Cardiac septum (tissue), 1 donor: ENCODE measurements at regions not wholly inside any gene's neighbourhood (a gene's known extent, or its start where the extent isn't known, plus 50 kb on each side); places are given as distances from the start of the nearest gene placed in this dataset.
"Not testable (repeated sequence)": the region's sequence is repeated elsewhere in the genome, so short reads cannot be mapped to it uniquely, and the experiment has no call there.

Experiments
- DNase-seq: peaks from one replicate; pipeline ENCODE4 v3.0.0-alpha.2; 2020; ENCODE audit warnings: low spot score
- intact Hi-C: fragments of 100-400 bp; cut with DNase I; formaldehyde crosslinking; loops from one replicate; pipeline ENCODE4 v1.14.0; 2022
- donor health status: DM: no; HTN: no; CAD: no.

DNA sequence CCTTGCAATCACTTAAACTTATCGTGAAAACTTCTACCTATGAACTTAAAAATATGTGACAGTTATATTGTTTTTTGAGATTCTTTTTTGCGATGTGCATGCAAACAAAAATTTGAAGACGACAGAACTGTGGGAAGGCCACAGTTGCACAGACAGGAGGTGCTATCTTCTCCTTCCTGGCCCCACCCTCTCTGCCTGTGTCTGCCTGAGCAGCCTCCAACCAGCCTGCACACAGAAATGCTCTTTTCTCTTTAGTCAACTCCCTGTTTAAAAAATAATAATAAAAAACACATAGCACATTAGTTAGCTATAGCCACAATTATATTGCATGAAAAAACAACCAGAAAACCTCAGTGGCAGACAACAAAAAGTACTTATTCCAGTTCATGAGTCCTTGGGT is 212.2 kb downstream of the ZNF621 start:
- intact Hi-C loops = no loop called here
- no peak for DNase-seq

- intact Hi-C loops = no loop called here
- DNase-seq = no peak
Observed at GRCh38 chr3:40737343-40737742, 212.6 kb downstream of the ZNF621 start.

DNA sequence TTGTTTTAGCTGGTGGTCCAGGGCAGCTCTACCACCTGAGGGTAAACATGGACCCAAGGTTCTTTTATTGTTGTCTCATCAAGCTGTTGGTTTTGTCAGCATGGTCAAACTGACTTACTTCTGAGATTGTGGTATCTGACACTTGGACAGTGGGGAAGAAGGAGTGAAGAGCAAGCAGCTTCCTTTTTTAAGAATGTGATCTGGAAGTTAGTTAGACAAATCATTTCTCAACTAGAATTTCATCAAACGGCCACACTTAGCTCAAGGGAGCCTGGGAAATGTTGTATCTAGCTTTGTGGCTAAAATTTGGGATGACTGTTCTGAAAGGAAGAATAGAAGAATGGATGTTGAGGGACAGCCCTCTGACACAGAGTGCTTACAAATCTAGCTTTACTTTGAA is 215.2 kb downstream of the ZNF621 start:
- intact Hi-C loops = no loop called here
- no peak for DNase-seq

- DNase-seq = no peak
- intact Hi-C loops = no loop called here
Observed at GRCh38 chr3:40741729-40742128, 217.0 kb downstream of the ZNF621 start.

DNA sequence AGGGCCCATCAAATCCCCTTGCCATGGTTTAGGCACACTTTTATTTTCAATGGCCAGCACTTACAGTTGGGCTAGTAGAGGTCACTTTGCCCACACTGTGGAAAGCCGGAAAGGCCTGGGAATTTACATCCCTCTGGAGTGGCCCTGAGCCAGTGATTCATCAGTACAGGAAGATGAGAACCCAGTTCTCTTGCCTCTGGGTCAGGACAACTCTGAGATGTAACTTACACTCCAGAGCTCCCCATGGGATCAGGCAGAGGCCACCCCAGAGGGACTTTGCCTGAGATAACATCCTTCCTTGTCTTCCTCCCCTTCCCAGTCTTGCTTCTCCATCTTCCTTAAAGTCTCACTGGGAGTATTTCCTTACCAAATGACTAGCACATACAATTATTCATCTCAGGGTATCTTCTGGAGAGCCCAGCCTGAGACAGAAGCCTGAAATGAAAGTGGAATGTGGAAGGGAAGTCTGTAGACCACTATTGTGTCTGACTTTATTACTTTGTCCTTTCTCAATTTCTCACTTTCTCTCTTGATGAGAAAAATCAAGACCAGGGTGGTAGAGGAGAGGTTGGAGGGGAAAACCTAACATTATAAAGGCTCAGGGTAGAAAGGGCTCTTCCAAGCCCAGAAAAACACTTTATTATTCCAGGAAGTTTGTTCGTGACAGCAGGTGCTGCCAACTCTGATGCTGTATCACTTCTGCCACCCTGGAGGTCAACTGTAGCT is 220.8 kb downstream of the ZNF621 start:
- no peak for DNase-seq
- intact Hi-C loops = no loop called here

DNA sequence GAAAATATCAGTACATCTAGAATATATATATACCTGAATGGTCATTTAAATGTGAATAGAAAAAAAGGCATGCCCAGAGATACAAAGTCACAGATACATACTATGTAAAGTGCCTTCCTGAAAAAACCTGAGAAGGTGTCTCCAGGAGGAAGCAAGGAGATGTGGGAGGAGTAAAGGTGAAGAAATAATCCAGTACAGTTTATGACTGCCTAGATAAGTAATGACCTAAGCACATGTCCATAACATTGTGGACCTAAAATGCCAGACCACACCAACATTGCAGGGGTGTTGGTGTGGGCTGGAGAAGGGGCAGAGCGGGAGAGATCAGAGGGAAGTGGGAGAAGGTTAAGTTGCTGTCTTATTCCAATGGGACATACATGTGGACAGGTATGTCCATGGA is 226.9 kb downstream of the ZNF621 start:
- DNase-seq = no peak
- intact Hi-C loops = no loop called here

- DNase-seq = no peak
- intact Hi-C loops = no loop called here
Observed at GRCh38 chr3:40752492-40752891, 227.7 kb downstream of the ZNF621 start.

DNA sequence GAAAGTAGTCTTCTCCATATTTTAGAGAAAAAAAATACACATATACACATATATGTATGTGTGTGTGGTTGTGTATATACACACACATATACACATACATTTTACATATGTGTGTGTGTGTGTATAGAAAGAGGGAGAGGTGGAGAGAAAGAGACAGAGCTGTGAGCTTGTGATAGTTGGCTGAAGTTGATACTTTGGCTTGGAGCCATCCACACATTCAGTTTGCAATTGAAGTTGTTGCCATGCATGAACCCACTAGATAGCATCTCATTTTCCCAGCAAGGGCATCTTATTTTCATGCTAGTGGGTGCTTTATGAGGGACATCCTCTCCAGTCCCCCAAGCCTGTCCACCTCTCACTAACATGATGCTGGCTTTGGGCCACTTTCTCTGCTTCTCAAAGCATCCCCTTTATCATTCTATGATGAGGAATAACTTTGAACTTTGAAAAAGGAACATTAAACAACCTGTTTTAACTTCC is 228.6 kb downstream of the ZNF621 start:
- intact Hi-C loops = no loop called here
- no peak for DNase-seq

DNA sequence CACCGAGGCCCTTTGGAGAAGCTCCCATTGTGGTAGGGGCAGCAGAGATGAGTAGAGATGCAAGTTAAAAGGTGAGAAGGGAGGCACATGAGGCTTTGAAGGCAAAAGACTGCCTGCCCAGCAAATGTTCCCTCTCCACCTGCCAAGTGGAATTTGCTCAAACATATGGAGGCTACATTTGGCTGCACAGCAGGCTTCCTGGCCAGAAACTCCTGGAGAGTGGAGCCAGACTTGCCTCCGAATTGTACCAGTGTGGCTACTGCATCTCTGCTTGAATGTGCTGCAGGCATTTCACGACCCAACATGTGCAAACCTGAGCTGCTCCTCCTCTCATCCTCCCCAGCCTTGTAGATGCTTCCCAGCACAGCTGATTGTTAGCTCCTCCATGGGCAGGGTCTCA is 229.2 kb downstream of the ZNF621 start:
- intact Hi-C loops = no loop called here
- DNase-seq = no peak

- intact Hi-C loops = no loop called here
- DNase-seq = no peak
Observed at GRCh38 chr3:40754994-40755393, 230.2 kb downstream of the ZNF621 start.

DNA sequence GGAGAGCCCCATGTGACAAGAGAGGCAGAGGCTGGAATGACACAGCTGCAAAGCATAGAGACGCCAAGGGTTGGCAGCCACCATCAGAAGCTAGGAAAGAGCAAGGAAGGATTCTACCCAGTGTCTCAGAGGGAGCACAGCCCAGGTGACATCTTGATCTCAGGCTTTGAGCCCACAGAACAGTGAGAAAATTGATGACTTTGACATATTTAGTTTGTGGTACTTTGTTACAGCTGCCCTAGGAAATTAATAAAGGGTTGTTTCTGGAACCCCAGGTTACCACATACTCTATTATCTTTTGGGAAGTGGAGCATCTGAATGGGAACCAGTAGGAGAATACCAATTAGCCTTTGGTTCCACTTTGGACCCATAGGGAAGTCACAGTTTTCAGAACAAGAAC is 231.7 kb downstream of the ZNF621 start:
- intact Hi-C loops = no loop called here

DNA sequence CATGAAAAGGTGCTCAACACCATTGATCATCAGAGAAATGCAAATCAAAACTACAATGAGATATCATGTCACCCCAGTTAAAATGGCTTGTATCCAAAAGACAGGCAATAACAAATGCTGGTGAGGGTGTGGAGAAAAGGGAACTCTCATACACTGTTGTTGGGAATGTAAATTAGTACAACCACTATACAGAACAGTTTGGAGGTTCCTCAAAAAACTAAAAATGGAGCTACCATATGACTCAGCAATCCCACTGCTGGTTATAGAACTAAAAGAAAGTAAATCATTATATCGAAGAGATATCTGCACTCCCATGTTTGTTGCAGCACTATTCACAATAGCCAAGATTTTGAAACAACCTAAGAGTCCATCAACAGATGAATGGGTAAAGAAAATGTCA is 238.0 kb downstream of the ZNF621 start:
- intact Hi-C loops, DNase-seq: not testable (repeated sequence)

More for the DNA sequence above, 231.7 kb downstream of the ZNF621 start:
- DNase-seq = no peak

- intact Hi-C loops = no loop called here
Observed at GRCh38 chr3:40763807-40764206, 239.0 kb downstream of the ZNF621 start.

DNA sequence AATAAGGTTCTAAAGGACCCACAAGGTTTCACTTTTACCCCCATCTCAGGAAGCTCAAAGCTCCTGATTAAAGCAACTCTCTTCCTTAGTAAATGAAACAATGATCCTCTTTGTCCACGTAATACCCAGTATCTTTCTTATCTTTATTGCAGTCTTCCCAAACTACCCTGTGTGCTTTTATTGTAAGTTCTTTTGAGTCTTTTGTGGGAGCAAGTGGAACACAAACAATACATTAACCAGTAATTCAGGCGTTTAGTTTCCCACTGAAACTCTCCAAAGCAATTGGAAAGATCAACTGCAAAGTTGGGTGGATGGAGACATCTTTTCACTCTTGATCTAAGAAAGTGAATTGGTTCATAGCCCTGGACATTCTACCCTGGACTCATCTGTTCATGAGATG is 240.0 kb downstream of the ZNF621 start:
- DNase-seq = no peak
- intact Hi-C loops = no loop called here

More at GRCh38 chr3:40763807-40764206, 239.0 kb downstream of the ZNF621 start:
- no peak for DNase-seq

- DNase-seq = no peak
- intact Hi-C loops = no loop called here
Observed at GRCh38 chr3:40765884-40766283, 241.1 kb downstream of the ZNF621 start.

- no peak for DNase-seq
- intact Hi-C loops = no loop called here
Observed at GRCh38 chr3:40766396-40766795, 241.6 kb downstream of the ZNF621 start.

DNA sequence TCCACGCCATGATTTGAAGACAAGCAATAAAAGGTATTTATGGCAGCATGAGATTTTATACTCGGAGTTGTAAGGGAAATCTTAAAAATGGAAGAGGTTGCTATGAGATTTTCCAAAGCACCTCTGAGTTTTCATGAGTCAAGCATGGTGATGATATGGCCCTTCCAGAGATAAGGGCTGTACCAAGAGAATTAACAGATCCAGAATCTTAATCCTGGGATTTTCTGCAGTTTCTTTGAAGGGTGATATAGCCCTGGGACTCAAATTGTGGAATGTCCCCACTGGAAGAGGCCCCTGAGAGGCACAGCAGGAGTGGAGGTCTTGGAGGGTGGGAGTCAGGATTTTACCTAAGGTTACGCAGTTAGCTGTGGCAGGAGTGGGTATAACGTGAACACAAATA is 243.3 kb downstream of the ZNF621 start:
- intact Hi-C loops = no loop called here
- DNase-seq = no peak

GRCh38 chr3:40768536-40768935 is 243.8 kb downstream of the ZNF621 start:
- intact Hi-C loops = no loop called here
- DNase-seq = no peak

GRCh38 chr3:40770061-40770460 is 245.3 kb downstream of the ZNF621 start:
- no peak for DNase-seq
- intact Hi-C loops = no loop called here

DNA sequence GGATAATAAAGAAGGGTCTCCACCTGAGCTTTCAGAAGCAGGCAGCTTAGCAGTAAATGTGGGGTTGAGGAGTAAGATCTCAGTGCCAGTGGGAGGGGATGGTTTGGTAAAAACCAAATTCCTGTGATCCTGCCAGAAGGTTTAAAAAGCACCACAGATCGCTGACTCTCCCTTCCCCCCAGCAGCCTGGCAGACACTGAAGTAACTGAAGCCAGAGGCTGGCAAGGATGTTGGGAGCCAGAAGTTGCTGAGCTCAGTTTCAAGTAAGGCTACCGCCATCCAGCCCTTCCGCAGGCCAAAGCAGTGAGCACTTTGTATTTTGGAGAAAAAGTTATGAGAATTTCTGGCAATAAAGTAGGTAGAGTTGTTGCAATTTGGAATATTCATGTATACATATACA is 246.4 kb downstream of the ZNF621 start:
- no peak for DNase-seq
- intact Hi-C loops = no loop called here

GRCh38 chr3:40779039-40779438 is 254.3 kb downstream of the ZNF621 start:
- DNase-seq = no peak
- intact Hi-C loops = no loop called here
